Gastroesophageal sphincter (tissue), 3 donors: ENCODE measurements at regions not wholly inside any gene's neighbourhood (a gene's known extent, or its start where the extent isn't known, plus 50 kb on each side); places are given as distances from the start of the nearest gene placed in this dataset.

Experiments used
- EP300 ChIP-seq: sonication (generic); formaldehyde crosslinking; IDR thresholded peaks from one replicate; pipeline ENCODE4 v1.6.1; 2017; ENCODE audit warnings: antibody characterized with exemption, mild to moderate bottlenecking
- POLR2A ChIP-seq, 2 donors: fragments of 450-650 bp; IDR thresholded peaks; one replicate each; pipeline ENCODE4 v1.6.1; 2017; ENCODE audit warnings: antibody characterized with exemption in 2 of 2, mild to moderate bottlenecking in 2 of 2, moderate library complexity in 1 of 2
- POLR2AphosphoS5 ChIP-seq: sonication (generic); formaldehyde crosslinking; IDR thresholded peaks from one replicate; pipeline ENCODE4 v1.6.1; 2017; ENCODE audit warnings: antibody characterized with exemption
- TF ChIP-seq, protein P1 (sequence below), 4 experiments: fragments of 200-600 bp in 2 of 4; fragments of 450-650 bp in 2 of 4; sonication (generic) in 1 of 4; IDR thresholded peaks; one replicate each; pipeline ENCODE4 v1.5.1; 2017 to 2019; ENCODE audit warnings: antibody characterized with exemption in 4 of 4, mild to moderate bottlenecking in 2 of 4, moderate library complexity in 2 of 4

DNA sequence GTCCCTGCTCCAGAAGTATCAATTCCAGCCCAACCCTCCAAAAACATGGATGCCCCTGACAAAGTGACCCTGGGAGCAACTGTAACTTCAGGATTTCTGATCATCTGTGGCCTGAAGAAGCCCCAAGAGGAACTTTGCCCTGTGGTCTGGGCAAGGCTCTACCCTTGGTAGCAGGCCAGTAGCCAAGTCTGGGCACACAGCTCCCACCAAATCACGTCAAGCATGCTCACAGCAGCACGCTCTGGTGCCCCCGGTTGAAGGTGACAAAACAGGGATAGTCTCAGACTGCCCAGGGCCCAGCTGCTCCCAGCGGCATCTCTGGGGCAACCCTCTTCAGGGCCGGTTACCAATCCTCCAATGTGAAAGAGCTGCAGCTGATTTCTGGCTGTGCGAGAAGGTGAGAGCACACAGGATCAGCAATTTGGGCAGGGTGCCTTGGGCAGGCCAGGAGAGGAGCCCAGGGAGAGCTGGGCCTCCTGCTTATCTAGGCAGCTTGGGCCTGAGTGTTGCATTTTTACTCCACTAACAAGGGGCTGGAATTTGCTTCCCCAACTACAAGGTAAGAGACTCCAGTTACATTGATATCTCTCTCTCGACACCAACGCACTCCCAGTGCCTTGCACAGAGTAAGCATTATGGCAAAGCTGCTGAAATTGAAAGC, 418.1 kb downstream of the BCOR start:
- TF ChIP-seq, protein P1, sequence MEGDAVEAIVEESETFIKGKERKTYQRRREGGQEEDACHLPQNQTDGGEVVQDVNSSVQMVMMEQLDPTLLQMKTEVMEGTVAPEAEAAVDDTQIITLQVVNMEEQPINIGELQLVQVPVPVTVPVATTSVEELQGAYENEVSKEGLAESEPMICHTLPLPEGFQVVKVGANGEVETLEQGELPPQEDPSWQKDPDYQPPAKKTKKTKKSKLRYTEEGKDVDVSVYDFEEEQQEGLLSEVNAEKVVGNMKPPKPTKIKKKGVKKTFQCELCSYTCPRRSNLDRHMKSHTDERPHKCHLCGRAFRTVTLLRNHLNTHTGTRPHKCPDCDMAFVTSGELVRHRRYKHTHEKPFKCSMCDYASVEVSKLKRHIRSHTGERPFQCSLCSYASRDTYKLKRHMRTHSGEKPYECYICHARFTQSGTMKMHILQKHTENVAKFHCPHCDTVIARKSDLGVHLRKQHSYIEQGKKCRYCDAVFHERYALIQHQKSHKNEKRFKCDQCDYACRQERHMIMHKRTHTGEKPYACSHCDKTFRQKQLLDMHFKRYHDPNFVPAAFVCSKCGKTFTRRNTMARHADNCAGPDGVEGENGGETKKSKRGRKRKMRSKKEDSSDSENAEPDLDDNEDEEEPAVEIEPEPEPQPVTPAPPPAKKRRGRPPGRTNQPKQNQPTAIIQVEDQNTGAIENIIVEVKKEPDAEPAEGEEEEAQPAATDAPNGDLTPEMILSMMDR (IDR thresholded peaks at IDR 0.05), result no peak
- TF ChIP-seq POLR2AphosphoS5 (no peak), POLR2A (IDR thresholded peaks at IDR 0.05) (no peak), EP300 (no peak)
